GM12891 (cell line): ENCODE measurements at regions not wholly inside any gene's neighbourhood (a gene's known extent, or its start where the extent isn't known, plus 50 kb on each side); places are given as distances from the start of the nearest gene placed in this dataset.

ENCODE experiments used
- DNase-seq: peaks from one replicate; pipeline ENCODE4 v3.0.0; 2011; ENCODE audit warnings: low spot score; ENCODE audit not compliant: insufficient read length
- FAIRE-seq: peaks from 2 replicates; lab custom pipeline; 2011; peaks lifted over from hg19 to GRCh38; lab: Jason Lieb, UNC
- PAX5 ChIP-seq: IDR thresholded peaks from 2 replicates; pipeline ENCODE4 v1.6.1; 2011; ENCODE audit warnings: low read length, moderate library complexity, mild to moderate bottlenecking; ENCODE audit not compliant: insufficient read depth, severe bottlenecking
- POLR2A ChIP-seq: IDR thresholded peaks from 2 replicates; pipeline ENCODE4 v1.6.1; 2011; ENCODE audit warnings: low read depth, low read length, control low read depth
- POLR2AphosphoS5 ChIP-seq: IDR thresholded peaks from 2 replicates; pipeline ENCODE4 v1.6.1; 2011; ENCODE audit warnings: low read depth, low read length, control low read depth
- POU2F2 ChIP-seq: IDR thresholded peaks from 2 replicates; pipeline ENCODE4 v1.6.1; 2011; ENCODE audit warnings: low read depth, mild to moderate bottlenecking, control low read depth, low read length, moderate library complexity
- SPI1 ChIP-seq: IDR thresholded peaks from 2 replicates; pipeline ENCODE4 v1.6.1; 2011; ENCODE audit warnings: low read depth, low read length, control low read depth
- TAF1 ChIP-seq: IDR thresholded peaks from 2 replicates; pipeline ENCODE4 v1.6.1; 2011; ENCODE audit warnings: low read depth, low read length, control low read depth

- FAIRE-seq: no peak
- no peak for DNase-seq
- TF ChIP-seq SPI1 (no peak), PAX5 (no peak), POLR2A (no peak), POU2F2 (no peak), TAF1 (no peak), POLR2AphosphoS5 (no peak)
These were observed 140.6 kb upstream of the PRR20G start for GRCh38 chr3:127428344-127428997.

GRCh38 chr3:127427666-127428065 is 139.8 kb upstream of the PRR20G start:
- DNase-seq (no peak), FAIRE-seq (no peak)
- TF ChIP-seq TAF1: no peak
- no peak for TF ChIP-seq POU2F2
- no peak for TF ChIP-seq PAX5
- TF ChIP-seq SPI1: no peak
- TF ChIP-seq POLR2A: no peak
- TF ChIP-seq POLR2AphosphoS5: no peak

- DNase-seq (no peak), FAIRE-seq (no peak)
- no peak for TF ChIP-seq TAF1
- TF ChIP-seq POLR2AphosphoS5: no peak
These were observed 139.3 kb upstream of the PRR20G start for GRCh38 chr3:127427156-127427555.

GRCh38 chr3:127426444-127427153 is 138.8 kb upstream of the PRR20G start:
- no peak for DNase-seq
- FAIRE-seq: no peak

GRCh38 chr3:127425505-127426443 is 137.9 kb upstream of the PRR20G start:
- FAIRE-seq: no peak
- no peak for DNase-seq
- no peak for TF ChIP-seq POLR2A
- TF ChIP-seq POU2F2: no peak
- no peak for TF ChIP-seq PAX5
- TF ChIP-seq TAF1: no peak
- no peak for TF ChIP-seq SPI1
- TF ChIP-seq POLR2AphosphoS5: no peak

More at GRCh38 chr3:127426444-127427153, 138.8 kb upstream of the PRR20G start:
- no peak for TF ChIP-seq TAF1
- no peak for TF ChIP-seq POLR2AphosphoS5
- no peak for TF ChIP-seq SPI1
- no peak for TF ChIP-seq PAX5
- no peak for TF ChIP-seq POU2F2
- no peak for TF ChIP-seq POLR2A

- FAIRE-seq: no peak
- DNase-seq: no peak
- no peak for TF ChIP-seq PAX5
- no peak for TF ChIP-seq TAF1
- no peak for TF ChIP-seq SPI1
- no peak for TF ChIP-seq POU2F2
- no peak for TF ChIP-seq POLR2A
- TF ChIP-seq POLR2AphosphoS5: no peak
These were observed 137.1 kb upstream of the PRR20G start for GRCh38 chr3:127424766-127425504.

GRCh38 chr3:127423856-127424765 is 136.3 kb upstream of the PRR20G start:
- TF ChIP-seq POLR2A (no peak), PAX5 (no peak), POLR2AphosphoS5 (no peak), TAF1 (no peak), SPI1 (no peak)
- no peak for DNase-seq
- no peak for FAIRE-seq
